ENCODE measurements at regions not wholly inside any gene's neighbourhood (a gene's known extent, or its start where the extent isn't known, plus 50 kb on each side); places are given as distances from the start of the nearest gene placed in this dataset.

DNA sequence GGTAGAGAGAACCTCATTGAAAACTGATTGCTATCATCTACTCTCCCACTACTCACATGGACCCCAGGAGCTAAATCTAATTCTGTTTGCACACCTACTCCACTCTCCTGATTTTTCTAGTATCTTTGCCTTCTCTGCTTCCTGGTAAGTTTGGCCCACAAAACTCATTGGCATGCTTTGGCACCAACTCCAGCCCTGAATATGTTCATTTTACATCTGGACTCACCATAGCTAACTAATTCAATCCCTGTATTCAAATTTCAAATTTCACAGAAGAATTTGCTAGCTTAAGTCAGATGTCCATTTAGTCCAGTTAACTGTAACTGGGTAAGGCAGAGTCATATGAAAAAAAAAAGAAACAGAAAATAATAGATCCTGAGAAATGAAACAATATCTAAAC lies 442.1 kb downstream of the SUCLG1 start:
- no peaks in the 10 kb centered on the region for H3K27me3 ChIP-seq (ENCODE audit: control insufficient read depth in 1 of 2, insufficient read depth in 2 of 2, low read length in 2 of 2)
- no peaks in the 10 kb centered on the region for H3K27me3 Mint-ChIP-seq
- no peaks in the 10 kb centered on the region for H3K9me3 Mint-ChIP-seq
- no peak overlapping the region for H3K27ac Mint-ChIP-seq
- ATAC-seq (ENCODE audit: poor library complexity) (no peak), DNase-seq (no peak)
- H3K9me3 ChIP-seq (ENCODE audit: control insufficient read depth in 1 of 2, insufficient read depth in 1 of 2, low read length in 2 of 2), result no peaks in the 10 kb centered on the region
- intact Hi-C loops (cut with DNase I, micrococcal nuclease), result no loop called here
- TF ChIP-seq CTCF (IDR thresholded peaks at IDR 0.05), result no peak
- no peaks in the 10 kb centered on the region for H3K36me3 ChIP-seq (ENCODE audit: insufficient read depth, low read length)
- CTCF ChIA-PET, result no interaction called here
- H3K27ac ChIP-seq (ENCODE audit: low read depth in 1 of 2, low read length in 2 of 2), result no peak overlapping the region
- H3K36me3 Mint-ChIP-seq (ENCODE audit: low read depth), result no peaks in the 10 kb centered on the region
- POLR2A ChIA-PET, result no interaction called here
- H3K4me1 Mint-ChIP-seq (ENCODE audit: low read depth), result no peaks in the 10 kb centered on the region
- H3K4me1 ChIP-seq (ENCODE audit: insufficient read depth, low read length), result no peaks in the 10 kb centered on the region
- no peak overlapping the region for H3K4me3 ChIP-seq (ENCODE audit: low read length)
- no peak overlapping the region for H3K4me3 Mint-ChIP-seq

DNA sequence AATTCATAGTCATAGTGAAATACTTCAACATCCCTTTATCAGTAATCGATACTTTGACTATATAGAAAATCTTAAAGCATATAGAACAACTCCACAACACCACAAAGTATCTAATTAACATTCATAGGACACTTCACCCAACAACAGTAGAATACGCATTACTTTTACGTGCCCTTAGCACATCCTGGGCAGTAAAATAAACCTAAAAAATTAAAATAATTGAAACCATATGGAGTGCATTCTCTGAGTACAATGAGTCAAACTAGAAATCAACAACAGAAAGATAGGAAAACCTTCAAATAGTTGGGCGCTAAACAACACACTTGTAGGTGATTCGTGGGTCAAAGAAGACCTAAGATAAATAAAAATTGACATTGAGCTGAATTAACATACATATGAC lies 442.9 kb downstream of the SUCLG1 start:
- no peaks in the 10 kb centered on the region for H3K4me1 Mint-ChIP-seq (ENCODE audit: low read depth)

DNA sequence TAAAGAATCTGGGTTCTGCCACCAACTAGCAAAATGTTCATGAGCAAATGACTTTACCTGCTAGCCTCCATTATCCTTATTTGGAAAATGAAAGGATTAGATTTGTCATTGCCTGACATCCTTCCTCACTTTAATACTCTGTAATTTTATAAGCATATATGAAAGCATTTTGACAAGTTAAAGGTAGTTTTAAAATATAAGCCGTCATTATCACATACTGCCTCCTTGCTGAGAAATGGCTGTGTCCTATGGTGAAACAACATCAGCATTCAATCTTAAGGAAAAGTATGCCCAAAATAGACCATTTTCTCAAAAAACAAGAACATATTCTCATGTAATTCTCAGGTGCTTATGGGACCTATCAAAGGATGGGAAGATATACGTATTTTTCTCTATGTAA lies 461.2 kb downstream of the SUCLG1 start:
- Mint-ChIP-seq H3K4me1 (ENCODE audit: low read depth) (no peaks in the 10 kb centered on the region), H3K9me3 (no peaks in the 10 kb centered on the region), H3K36me3 (ENCODE audit: low read depth) (no peaks in the 10 kb centered on the region), H3K27me3 (peaks cover 36% of the 10 kb centered on the region), H3K4me3 (no peak overlapping the region), H3K27ac (no peak overlapping the region)
- ChIA-PET POLR2A (no interaction called here), CTCF (no interaction called here)
- intact Hi-C loops (cut with DNase I, micrococcal nuclease), result no loop called here
- ATAC-seq (ENCODE audit: poor library complexity) (no peak), DNase-seq (no peak)
- Histone ChIP-seq H3K27me3 (ENCODE audit: control insufficient read depth in 1 of 2, insufficient read depth in 2 of 2, low read length in 2 of 2) (peaks cover 0 to 3% of the 10 kb centered on the region in 2 experiments), H3K4me1 (ENCODE audit: insufficient read depth, low read length) (no peaks in the 10 kb centered on the region), H3K9me3 (ENCODE audit: control insufficient read depth in 1 of 2, insufficient read depth in 1 of 2, low read length in 2 of 2) (no peaks in the 10 kb centered on the region), H3K36me3 (ENCODE audit: insufficient read depth, low read length) (no peaks in the 10 kb centered on the region), H3K4me3 (ENCODE audit: low read length) (no peak overlapping the region), H3K27ac (ENCODE audit: low read depth in 1 of 2, low read length in 2 of 2) (no peak overlapping the region)
- TF ChIP-seq CTCF (IDR thresholded peaks at IDR 0.05), result no peak

More for the DNA sequence above, 442.9 kb downstream of the SUCLG1 start:
- intact Hi-C loops (cut with DNase I, micrococcal nuclease), result no loop called here
- Histone ChIP-seq H3K4me3 (ENCODE audit: low read length) (no peak overlapping the region), H3K4me1 (ENCODE audit: insufficient read depth, low read length) (no peaks in the 10 kb centered on the region), H3K9me3 (ENCODE audit: control insufficient read depth in 1 of 2, insufficient read depth in 1 of 2, low read length in 2 of 2) (no peaks in the 10 kb centered on the region), H3K27me3 (ENCODE audit: control insufficient read depth in 1 of 2, insufficient read depth in 2 of 2, low read length in 2 of 2) (no peaks in the 10 kb centered on the region), H3K27ac (ENCODE audit: low read depth in 1 of 2, low read length in 2 of 2) (no peak overlapping the region), H3K36me3 (ENCODE audit: insufficient read depth, low read length) (no peaks in the 10 kb centered on the region)
- TF ChIP-seq CTCF (IDR thresholded peaks at IDR 0.05), result no peak
- DNase-seq (no peak), ATAC-seq (ENCODE audit: poor library complexity) (no peak)
- Mint-ChIP-seq H3K4me3 (no peak overlapping the region), H3K27ac (no peak overlapping the region), H3K36me3 (ENCODE audit: low read depth) (no peaks in the 10 kb centered on the region), H3K27me3 (no peaks in the 10 kb centered on the region), H3K9me3 (no peaks in the 10 kb centered on the region)
- ChIA-PET CTCF (no interaction called here), POLR2A (no interaction called here)
